C4-2B (cell line): ENCODE measurements at regions not wholly inside any gene's neighbourhood (a gene's known extent, or its start where the extent isn't known, plus 50 kb on each side); places are given as distances from the start of the nearest gene placed in this dataset.

Experiments
- CTCF ChIP-seq: fragments of 450-650 bp; conservative IDR thresholded peaks from 2 replicates; pipeline ENCODE4 v1.5.1; 2017; ENCODE audit warnings: mild to moderate bottlenecking
- ZFX ChIP-seq: fragments of 450-650 bp; IDR thresholded peaks from 2 replicates; pipeline ENCODE4 v1.6.1; 2017

DNA sequence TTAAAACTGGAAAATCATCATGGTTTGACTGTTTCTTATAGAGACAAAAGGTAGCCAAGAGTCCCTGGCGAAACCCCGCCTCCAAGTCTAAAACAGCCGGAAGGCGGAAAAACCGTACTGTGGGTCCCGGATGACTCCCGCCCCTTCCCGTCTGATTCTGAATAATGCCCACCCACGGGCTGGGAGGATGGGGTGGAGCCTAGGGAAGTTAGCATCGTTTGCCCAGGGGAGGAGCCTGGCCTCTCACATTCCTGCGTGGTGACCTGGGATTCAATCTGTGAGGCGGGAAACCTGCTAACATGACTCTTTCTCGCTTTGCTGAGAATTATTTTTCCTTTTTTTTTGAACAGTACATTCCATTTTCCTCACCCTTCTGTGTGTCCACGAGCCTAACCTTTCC lies 124.9 kb downstream of the KCNK1 start:
- TF ChIP-seq CTCF (no peak), ZFX (no peak)
